ENCODE measurements at regions not wholly inside any gene's neighbourhood (a gene's known extent, or its start where the extent isn't known, plus 50 kb on each side); places are given as distances from the start of the nearest gene placed in this dataset.

- DNase-seq: no peak
These were observed 49.7 kb upstream of the ARHGAP5 start for GRCh38 chr14:32027255-32027939.

All from GDM1 (cell line).